Glomerular visceral epithelial cell (primary cell): ENCODE measurements at regions not wholly inside any gene's neighbourhood (a gene's known extent, or its start where the extent isn't known, plus 50 kb on each side); places are given as distances from the start of the nearest gene placed in this dataset.
"Not testable (repeated sequence)": the region's sequence is repeated elsewhere in the genome, so short reads cannot be mapped to it uniquely, and the experiment has no call there.

ENCODE experiments used
- DNase-seq: peaks from one replicate; pipeline ENCODE4 v3.0.0-alpha.2; 2016; ENCODE audit errors: extremely low spot score

GRCh38 chr13:65168026-65168425 is 2062.1 kb downstream of the PCDH9 start:
- DNase-seq, result no peak

- DNase-seq, result no peak
These were observed 2063.5 kb downstream of the PCDH9 start for GRCh38 chr13:65166675-65167074.

DNA sequence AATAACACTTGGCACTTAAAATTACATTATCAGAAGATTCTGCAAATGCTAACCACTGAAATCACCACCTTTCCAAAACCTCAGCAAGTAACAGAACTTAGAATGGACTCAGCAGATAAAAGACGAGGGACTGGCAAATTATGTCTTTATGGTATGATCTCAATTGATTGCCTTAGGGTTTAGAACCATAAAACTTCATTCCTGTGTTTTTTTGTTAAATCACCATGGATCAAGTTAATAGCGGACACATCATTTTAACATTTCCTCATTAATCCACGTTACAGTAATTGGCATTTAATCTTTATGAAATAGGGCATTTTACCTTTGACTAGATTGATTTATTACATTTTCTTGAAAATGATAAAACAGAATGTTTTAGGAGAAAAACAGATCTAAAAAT is 2070.3 kb downstream of the PCDH9 start:
- DNase-seq, result no peak

DNA sequence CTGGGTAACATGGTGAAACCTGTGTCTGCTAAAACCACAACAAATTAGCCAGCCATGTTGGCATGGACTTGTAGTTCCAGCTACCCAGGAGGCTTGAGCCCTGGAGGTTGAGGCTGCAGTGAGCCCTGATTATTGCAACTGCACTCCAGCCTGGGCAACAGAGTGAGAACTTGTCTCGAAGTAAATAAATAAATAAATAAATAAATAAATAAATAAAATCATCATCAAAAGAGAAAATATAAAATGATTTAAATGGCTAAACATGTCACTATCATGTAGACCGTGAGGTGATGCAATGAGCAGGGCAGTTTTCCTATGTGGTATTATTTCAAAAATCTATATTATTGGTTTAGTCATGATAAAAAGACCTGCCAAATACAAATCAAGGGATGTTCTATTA is 2074.3 kb downstream of the PCDH9 start:
- no peak for DNase-seq

- no peak for DNase-seq
These were observed 2075.3 kb downstream of the PCDH9 start for GRCh38 chr13:65154661-65155447.

DNA sequence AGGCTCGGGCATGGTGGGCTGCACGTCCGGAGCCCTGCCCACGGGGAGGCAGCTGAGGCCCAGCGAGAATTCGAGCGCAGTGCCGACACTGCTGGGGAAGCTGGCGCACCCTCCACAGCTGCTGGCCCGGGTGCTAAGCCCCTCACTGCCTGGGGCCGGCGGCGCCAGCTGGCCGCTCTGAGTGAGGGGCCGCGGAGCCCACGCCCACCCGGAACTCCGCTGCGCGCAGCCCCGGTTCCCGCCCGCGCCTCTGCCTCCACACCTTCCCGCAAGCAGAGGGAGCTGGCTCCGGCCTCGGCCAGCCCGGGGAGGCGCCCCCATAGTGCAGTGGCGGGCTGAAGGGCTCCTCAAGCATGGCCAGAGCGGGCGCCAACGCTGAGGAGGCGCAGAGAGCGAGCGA is 2080.4 kb downstream of the PCDH9 start:
- no peak for DNase-seq

DNA sequence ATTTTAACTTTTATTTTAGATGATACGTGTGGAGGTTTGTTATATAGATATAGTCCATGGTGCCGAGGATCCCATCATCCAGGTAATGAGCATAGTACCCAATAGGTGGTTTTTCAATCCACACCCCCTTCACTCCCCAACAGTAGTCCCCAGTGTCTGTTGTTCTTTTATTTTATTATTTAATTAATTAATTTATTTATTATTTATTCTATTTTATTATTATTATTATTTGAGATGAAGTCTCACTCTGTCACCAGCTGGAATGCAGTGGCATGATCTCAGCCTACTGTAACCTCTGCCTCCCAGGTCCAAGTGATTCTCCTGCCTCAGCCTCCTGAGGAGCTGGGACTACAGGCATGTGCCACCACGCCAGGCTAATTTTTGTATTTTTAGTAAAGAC is 2086.2 kb downstream of the PCDH9 start:
- DNase-seq, result no peak

- DNase-seq, result peak; percentile 2
These were observed 2097.0 kb downstream of the PCDH9 start for GRCh38 chr13:65133094-65133493.

DNA sequence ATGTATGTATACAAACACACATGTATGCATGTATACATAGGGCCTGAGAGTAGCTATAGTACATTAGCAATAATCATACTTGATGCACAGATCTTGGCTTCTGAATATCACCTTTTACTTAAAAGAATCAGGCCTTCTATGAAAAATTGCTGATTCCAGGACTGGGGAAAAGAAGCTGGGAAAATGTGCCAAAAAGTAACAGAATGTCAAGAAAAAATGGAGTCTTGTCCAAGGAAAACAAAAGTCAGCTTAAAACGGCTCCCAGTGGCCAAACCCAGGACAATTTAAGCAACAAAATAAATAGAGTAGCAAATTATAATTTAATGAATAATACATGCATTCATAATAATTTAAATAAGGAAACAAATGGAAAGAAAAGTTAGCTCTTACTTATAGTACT is 2104.9 kb downstream of the PCDH9 start:
- no peak for DNase-seq

DNA sequence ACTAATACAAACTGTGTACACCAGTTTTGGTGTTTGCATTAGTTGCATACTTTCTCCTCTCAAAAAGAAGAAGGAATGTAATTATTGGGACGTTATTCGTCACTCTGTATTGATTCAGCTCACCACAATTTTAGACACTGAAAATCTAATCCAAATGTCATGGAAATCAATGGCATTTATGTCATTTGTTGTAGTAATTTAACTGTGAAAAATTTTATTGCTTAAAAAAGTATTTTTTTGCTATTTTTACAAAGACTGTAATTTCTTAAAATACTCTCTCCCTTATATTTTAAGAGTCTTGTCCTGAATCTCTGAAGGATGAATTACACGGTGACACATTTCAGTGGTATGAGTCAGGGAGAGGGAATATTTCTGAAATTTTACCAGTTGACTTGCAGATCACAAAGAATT is 2117.6 kb downstream of the PCDH9 start:
- DNase-seq, result peak; percentile 32

GRCh38 chr13:65112123-65112522 is 2118.0 kb downstream of the PCDH9 start:
- DNase-seq, result no peak

GRCh38 chr13:65111223-65111622 is 2118.9 kb downstream of the PCDH9 start:
- DNase-seq, result no peak

DNA sequence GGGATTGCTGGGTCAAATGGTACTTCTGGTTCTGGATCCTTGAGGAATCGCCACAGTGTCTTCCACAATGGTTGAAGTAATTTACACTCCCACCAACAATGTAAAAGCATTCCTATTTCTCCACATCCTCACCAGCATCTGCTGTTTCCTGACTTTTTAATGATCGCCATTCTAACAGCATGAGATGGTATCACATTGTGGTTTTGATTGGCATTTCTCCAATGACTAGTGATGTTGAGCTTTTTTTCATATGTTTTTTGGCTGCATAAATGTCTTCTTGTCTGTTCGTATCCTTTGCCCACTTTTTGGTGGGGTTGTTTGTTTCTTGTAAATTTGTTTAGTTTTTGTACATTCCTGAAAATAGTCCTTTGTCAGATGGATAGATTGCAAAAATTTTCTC is 2125.7 kb downstream of the PCDH9 start:
- DNase-seq, result not testable (repeated sequence)

- DNase-seq, result no peak
These were observed 2126.8 kb downstream of the PCDH9 start for GRCh38 chr13:65103351-65103750.

DNA sequence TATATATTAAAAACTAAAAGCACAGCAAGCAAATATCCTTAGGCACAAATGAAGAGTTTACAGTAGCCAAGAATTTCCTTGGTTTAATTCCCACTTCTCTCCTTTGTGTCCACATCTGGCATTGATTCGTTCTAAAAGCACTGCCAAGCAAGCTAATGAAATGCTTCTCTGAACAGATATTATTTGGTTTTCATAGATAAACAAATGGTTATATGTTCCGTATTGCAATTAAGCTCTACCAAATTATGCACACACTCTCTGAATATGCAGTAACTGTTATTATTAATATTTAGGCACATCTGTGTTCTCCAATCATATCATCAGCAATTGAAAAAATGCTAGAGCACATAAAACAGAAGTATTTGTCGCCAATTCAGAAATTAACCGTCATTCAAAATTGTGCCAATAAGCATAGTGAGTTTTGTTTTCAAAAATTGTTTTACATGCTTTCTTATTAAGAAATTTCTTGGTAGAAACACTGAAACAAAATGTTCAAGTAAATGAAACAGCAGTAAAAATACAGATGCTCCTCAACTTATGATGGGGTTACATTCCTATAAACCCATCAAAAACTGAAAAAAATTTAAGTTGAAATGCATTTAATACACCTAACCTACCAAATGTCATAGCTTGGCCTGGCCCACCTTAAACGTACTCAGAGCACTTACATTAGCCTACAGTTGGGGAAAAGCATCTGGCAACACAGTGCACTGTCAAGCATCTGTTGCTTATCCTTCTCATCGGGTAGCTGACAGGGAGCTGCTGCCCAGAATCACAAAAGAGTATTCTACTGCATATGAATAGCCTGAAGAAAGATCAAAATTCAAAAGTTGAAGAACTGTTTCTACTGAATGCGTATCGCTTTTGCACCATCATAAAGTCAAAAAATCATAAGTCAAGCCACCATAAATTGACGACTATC is 2134.7 kb downstream of the PCDH9 start:
- DNase-seq, result no peak

GRCh38 chr13:65093357-65093756 is 2136.8 kb downstream of the PCDH9 start:
- no peak for DNase-seq

GRCh38 chr13:65091031-65091430 is 2139.1 kb downstream of the PCDH9 start:
- no peak for DNase-seq

- DNase-seq, result no peak
These were observed 2139.9 kb downstream of the PCDH9 start for GRCh38 chr13:65090186-65090585.

DNA sequence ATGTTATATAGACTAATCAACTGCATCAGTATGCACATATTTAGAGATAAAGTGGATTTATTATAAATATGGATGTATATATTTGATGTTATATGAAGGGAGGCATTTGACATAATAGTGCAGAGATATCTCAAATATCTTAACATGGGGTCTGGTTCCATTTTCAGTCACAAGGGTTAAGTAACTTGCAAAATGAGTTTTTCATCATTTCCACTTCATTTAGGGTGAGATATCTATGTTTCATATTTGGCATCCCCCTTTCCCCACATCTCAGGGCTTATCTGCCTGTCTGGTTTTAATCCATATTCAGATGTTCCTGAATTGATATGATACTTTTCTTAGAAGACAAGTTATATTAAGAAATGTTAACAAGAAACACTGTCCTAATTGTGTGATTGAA is 2141.2 kb downstream of the PCDH9 start:
- no peak for DNase-seq

GRCh38 chr13:65085977-65086376 is 2144.2 kb downstream of the PCDH9 start:
- DNase-seq, result no peak

DNA sequence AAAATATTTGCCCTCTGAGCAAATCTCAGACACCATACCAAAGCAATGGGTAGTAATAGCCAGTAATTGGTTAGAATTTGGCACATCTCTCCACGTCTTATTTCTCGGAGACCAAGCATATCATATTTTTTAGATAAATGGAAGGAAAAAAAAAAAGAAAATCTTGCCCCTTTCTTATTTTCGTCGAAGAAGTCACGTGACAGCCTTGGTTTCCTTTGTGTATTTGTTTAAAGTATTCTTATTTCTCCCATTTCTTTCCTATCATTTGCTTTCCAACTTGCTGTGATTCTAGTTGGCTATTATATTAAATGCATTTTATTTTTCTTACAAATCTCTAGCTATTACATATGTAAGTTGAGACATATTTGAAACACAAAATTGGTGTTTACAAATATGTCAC is 2155.9 kb downstream of the PCDH9 start:
- DNase-seq, result no peak

GRCh38 chr13:65064967-65065366 is 2165.2 kb downstream of the PCDH9 start:
- no peak for DNase-seq

GRCh38 chr13:65063753-65064152 is 2166.4 kb downstream of the PCDH9 start:
- peak; percentile 7 for DNase-seq
